NCI-H1417 treated with DMSO at 0.1 percent for 48 hours (cell line): ENCODE measurements at regions not wholly inside any gene's neighbourhood (a gene's known extent, or its start where the extent isn't known, plus 50 kb on each side); places are given as distances from the start of the nearest gene placed in this dataset.
"Not testable (repeated sequence)": the region's sequence is repeated elsewhere in the genome, so short reads cannot be mapped to it uniquely, and the experiment has no call there.

ENCODE experiments used
- DNase-seq: peaks from one replicate; lab custom pipeline; 2025; lab: John Stamatoyannopoulos, UW

DNA sequence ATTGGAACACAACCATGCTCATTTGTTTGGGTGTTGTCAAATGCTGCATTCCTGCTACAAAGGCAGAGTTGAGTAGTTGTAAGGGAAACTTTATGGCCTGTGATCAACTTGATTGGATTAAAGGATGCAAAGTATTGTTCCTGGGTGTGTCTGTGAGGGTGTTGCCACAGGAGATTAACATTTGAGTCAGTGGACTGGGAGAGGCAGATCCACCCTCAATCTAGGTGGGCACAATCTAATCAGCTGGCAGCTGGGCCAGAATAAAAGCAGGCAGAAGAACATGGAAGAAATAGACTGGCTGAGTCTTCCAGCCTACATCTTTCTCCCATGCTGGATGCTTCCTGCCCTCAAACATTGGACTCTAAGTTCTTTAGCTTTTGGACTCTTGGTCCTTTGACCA is 145.6 kb upstream of the LMCD1 start:
- not testable (repeated sequence) for DNase-seq

DNA sequence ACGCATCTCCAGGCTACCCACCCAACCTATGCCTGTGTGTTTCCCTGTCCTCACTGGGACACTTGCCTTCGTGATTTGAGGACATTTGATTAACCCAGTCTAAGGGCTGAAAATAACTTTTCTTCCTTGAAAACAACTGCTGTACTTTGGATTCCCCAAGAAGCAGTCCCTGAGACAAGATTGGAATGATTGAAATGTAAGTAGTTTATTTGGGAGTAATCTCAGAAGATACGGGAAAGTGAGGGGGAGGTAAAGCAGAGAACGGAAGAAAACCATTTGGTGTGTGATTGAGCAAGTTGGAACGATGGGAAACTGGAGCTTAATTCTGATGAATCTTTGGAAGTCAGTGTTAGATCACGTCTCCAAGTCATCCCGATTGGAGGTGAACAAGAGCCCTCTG is 143.8 kb upstream of the LMCD1 start:
- DNase-seq: no peak

GRCh38 chr3:8359133-8359532 is 142.5 kb upstream of the LMCD1 start:
- DNase-seq: no peak

DNA sequence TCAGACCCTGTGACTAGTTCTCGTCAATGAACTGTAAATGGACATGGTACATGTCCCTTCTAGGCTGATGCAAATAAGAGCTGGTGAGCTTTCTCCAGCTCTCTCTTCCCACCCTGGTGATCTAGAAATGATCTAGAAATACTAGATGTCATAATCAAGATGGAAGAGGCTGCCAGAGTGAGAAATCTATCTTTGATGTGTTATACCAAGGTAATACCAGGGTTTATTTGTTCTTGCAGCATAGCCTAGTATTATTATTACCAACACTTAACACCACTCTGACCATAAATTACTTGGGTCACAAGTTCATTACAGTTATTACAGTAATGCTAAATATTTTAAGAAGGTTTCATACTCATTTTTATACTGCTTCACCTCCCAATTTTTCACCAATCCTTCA is 138.4 kb upstream of the LMCD1 start:
- DNase-seq: no peak

GRCh38 chr3:8365541-8365940 is 136.1 kb upstream of the LMCD1 start:
- no peak for DNase-seq

GRCh38 chr3:8366219-8366810 is 135.3 kb upstream of the LMCD1 start:
- no peak for DNase-seq

- DNase-seq: no peak
Observed at GRCh38 chr3:8368598-8368997, 133.0 kb upstream of the LMCD1 start.

GRCh38 chr3:8369638-8370037 is 132.0 kb upstream of the LMCD1 start:
- DNase-seq: no peak

DNA sequence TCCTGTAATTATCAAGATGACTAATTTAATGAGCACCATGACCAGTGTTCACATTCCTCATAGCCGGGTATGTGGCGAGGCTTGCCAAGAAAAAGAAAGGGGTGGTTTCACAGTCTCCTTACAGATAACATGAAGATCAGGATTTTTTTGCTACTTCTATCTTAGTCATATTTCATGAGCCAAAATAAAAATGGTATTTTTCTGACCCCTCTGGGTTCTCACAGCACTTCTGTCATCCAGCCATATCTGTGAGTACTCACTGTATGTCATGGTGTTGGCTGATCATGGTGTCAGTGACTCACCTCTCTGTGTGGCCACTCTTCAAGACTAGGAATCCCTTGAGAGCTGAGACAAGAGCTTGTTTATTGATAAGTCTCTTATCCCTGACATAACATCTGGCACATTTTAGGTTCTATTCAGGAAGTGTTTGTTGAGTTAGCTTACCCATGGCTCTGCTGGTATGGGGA is 130.5 kb upstream of the LMCD1 start:
- no peak for DNase-seq

GRCh38 chr3:8371960-8372463 is 129.6 kb upstream of the LMCD1 start:
- no peak for DNase-seq

- DNase-seq: no peak
Observed at GRCh38 chr3:8380904-8381704, 120.5 kb upstream of the LMCD1 start.

DNA sequence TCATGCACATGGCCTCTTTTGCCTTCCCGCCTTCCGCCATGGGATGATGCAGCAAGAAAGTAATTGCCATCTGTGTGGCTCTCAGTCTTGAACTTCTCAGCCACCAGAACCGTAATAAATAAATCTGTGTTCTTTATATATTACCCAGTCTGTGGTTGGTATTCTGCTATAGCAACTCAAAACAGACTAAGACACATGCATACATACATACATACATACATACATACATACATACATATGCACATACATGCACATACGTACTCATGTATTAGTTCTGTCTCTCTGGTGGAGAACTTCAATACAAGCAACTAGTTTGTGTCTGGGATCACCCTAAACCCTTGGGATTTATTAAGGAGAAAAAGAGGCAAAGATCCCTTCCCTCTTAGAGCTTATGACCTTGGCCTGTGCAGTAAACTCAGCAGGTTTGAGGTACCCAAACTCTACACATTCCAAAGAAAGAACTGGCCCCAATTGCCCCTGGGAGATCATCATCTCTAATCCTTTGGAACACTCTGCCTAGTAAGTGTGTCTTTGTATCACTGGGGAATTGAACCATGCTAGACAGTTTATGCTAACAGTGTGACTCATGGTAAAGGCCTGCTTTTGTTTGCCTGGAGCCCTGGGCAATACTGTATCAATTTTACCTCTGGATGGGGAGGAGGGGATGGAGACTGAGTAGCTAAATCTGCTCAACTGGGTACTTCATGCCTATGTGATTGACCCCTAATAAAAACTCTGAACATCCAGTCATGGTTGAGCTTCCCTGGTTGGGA is 115.6 kb upstream of the LMCD1 start:
- DNase-seq: no peak

GRCh38 chr3:8387571-8387970 is 114.1 kb upstream of the LMCD1 start:
- DNase-seq: no peak

GRCh38 chr3:8399686-8400085 is 101.9 kb upstream of the LMCD1 start:
- no peak for DNase-seq

DNA sequence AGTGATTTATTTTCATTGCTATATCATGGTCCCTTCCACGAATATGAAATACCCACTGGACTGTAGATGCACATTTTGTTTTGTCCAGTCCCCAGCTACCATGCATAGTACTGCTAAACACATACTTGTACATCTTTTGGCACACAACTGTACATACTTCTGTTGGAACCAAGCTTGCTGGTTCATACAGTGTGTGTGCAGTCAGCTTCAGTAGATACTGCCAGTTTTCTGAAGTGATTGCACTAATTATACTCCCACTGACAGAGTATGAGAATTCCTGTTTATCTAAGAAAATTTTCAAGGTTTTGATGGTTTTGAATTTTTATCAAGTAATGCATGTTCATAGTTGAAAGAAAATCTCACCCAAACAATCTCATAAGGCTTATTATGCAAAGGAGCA is 100.7 kb upstream of the LMCD1 start:
- no peak for DNase-seq

GRCh38 chr3:8403996-8404395 is 97.6 kb upstream of the LMCD1 start:
- no peak for DNase-seq

DNA sequence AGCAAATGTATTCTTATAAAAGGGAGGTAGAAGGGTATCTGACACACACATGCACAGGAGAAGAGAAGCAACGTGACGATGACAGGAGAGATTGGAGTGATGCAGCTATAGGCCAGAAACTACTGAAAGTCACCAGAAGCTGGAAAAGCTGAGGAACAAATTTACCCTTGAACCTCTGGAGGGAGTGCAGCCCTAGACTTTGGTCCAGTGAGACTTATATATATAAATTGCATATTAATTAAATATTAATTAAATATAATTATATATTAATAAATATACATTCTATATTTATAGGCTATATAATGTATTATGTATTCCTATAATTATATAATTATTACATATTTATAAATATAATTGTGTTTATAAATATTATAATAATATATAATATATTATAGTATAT is 96.5 kb upstream of the LMCD1 start:
- DNase-seq: no peak

- DNase-seq: no peak
Observed at GRCh38 chr3:8406479-8406878, 95.1 kb upstream of the LMCD1 start.

- DNase-seq: no peak
Observed at GRCh38 chr3:8413337-8413926, 88.2 kb upstream of the LMCD1 start.

DNA sequence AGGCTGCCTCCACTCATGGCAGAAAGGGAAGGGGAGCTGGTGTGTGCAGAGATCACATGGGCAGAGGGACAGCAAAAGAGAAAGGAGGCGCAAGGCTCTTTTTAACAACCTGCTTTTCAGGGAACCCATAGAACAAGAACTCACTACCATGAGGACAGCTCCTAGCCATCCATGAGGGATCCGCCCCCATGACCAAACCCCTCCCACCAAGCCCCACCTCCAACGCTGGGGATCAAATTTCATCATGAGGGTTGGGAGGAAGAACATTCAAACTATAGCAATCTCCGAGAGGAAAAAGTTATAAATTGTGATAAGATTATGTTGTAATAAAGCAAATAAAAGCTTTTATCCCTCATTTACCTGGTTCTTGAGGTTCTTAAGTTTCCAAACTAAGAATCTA is 84.7 kb upstream of the LMCD1 start:
- no peak for DNase-seq

GRCh38 chr3:8420612-8421011 is 81.0 kb upstream of the LMCD1 start:
- no peak for DNase-seq

DNA sequence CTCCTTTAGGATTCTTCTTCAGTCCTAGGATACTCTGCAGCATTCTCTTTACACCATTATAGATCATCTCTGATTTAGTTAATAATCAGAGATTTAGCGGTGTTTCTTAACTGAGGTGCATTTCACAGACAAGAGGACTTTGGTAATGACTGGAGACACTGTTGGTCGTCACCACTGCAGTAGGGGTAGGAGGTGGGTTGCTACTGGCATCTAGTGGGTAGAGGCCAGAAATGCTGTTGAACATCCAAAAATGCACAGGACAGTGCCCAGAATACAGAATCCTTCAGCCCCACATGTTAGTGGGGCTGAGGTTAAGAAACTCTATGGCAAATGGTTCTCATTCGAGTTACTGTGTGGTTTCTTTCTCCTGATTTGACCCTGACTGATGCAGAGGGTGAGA is 80.4 kb upstream of the LMCD1 start:
- no peak for DNase-seq
